H1 (cell line): ENCODE measurements at regions not wholly inside any gene's neighbourhood (a gene's known extent, or its start where the extent isn't known, plus 50 kb on each side); places are given as distances from the start of the nearest gene placed in this dataset.

ENCODE experiments used
- CHD2 ChIP-seq: IDR thresholded peaks from 2 replicates; pipeline ENCODE4 v1.6.1; 2012; ENCODE audit warnings: low read length, improper control_type of control experiment
- CHD7 ChIP-seq: fragments of 300-600 bp; sonication (generic); IDR thresholded peaks from 2 replicates; pipeline ENCODE4 v1.7.1; 2012; ENCODE audit warnings: low read length, moderate library complexity, mild to moderate bottlenecking, inconsistent platforms; ENCODE audit not compliant: insufficient replicate concordance
- CTBP2 ChIP-seq: IDR thresholded peaks from 2 replicates; pipeline ENCODE4 v1.7.0; 2011; ENCODE audit warnings: borderline replicate concordance, mild to moderate bottlenecking, moderate library complexity, mixed read lengths, low read length; ENCODE audit not compliant: insufficient read depth, insufficient read length
- E2F6 ChIP-seq: IDR thresholded peaks from 2 replicates; pipeline ENCODE4 v1.6.1; 2012; ENCODE audit warnings: inconsistent platforms
- EGR1 ChIP-seq: IDR thresholded peaks from 2 replicates; pipeline ENCODE4 v1.6.1; 2011; ENCODE audit warnings: low read depth, low read length, borderline replicate concordance
- MAX ChIP-seq: IDR thresholded peaks from 2 replicates; pipeline ENCODE4 v1.6.1; 2012; ENCODE audit warnings: inconsistent platforms
- RFX5 ChIP-seq: IDR thresholded peaks from 2 replicates; pipeline ENCODE4 v1.6.1; 2011; ENCODE audit warnings: low read depth, low read length, improper control_type of control experiment, borderline replicate concordance
- SP2 ChIP-seq: IDR thresholded peaks from 2 replicates; pipeline ENCODE4 v1.6.1; 2012; ENCODE audit warnings: mild to moderate bottlenecking, low read length, inconsistent platforms
- TEAD4 ChIP-seq: IDR thresholded peaks from 2 replicates; pipeline ENCODE4 v1.6.1; 2012; ENCODE audit warnings: low read depth, low read length, inconsistent platforms, mixed read lengths
- YY1 ChIP-seq: IDR thresholded peaks from 2 replicates; pipeline ENCODE4 v1.6.1; 2011; ENCODE audit warnings: low read depth, mild to moderate bottlenecking, low read length

- TF ChIP-seq CHD7 (no peak), YY1 (no peak), TEAD4 (no peak), MAX (no peak), EGR1 (no peak), CTBP2 (no peak), SP2 (no peak), CHD2 (no peak), E2F6 (no peak), RFX5 (no peak)
- TF ChIP-seq, all 59 proteins: peak for 0
These were observed 93.9 kb upstream of the ALDH1A1 start (continued) for GRCh38 chr9:73046769-73047168.
